Fibroblast of skin of right quadriceps (primary cell): ENCODE measurements at regions not wholly inside any gene's neighbourhood (a gene's known extent, or its start where the extent isn't known, plus 50 kb on each side); places are given as distances from the start of the nearest gene placed in this dataset.

Source experiments
- DNase-seq: peaks from one replicate; pipeline ENCODE4 v3.0.0-alpha.2; 2013

DNA sequence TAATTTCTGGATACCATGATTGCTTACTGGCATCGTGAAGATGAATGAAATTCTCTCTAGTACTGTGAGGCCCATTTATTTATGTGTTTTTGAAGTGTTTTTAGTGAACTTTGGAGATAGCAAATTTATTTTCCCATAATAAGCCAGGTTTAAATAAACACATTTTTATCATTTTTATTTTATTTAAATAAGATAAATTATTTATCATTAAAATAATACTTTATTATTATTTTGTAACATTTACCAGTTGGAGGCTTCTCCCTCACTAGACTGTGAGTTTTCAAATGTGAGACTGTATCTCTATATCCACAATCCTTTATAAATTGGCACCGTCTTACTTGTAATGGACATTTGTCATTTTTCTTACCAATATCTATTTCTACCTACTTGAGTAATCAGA is 351.7 kb downstream of the METTL15 start:
- DNase-seq = no peak

DNA sequence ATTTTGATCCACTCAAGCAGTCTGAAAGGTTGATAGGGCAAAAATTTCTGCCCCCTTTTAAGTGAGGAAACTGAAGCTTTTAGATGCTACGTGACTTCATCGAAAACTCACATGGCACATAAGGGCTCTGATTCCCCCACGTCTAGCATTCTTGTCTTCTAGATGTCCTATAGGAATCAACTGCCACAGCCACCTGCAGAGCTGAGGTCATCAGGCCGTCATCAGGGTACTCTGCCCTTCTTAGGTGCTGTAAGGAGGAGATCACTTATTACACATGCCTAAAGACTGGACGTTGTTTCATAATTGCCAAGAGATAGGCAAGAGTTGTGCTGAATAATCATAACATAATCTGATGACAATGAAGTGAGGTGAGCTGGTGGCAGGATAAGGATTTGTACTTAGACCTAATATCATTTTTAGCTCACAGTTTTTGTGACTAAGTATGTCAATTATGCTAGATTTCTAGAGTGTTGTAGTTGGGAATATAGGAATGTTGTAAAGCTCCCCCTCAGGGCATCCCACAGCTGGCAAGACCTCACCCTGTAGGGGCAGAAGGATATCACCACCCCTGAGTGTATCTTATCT is 349.4 kb downstream of the METTL15 start:
- no peak for DNase-seq

DNA sequence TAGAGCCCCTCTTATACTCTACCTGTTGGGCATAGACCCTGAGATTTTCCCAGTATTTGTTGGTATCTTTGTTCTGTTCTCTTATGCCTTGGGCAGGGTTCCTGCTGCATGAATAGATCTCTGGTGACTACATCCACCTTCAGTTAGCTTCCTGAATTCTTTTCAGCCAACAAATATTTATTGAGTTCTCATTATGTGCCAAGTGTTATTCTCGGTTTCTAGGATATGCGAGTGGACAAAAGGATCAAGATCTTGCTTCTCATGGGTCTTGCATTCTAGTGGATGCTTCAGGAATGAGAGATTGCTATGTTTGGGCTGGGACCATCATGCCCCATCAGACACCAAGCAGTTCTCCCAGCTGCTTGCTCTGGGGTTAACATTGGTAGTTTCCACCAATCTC is 340.0 kb downstream of the METTL15 start:
- peak; percentile 12 for DNase-seq

DNA sequence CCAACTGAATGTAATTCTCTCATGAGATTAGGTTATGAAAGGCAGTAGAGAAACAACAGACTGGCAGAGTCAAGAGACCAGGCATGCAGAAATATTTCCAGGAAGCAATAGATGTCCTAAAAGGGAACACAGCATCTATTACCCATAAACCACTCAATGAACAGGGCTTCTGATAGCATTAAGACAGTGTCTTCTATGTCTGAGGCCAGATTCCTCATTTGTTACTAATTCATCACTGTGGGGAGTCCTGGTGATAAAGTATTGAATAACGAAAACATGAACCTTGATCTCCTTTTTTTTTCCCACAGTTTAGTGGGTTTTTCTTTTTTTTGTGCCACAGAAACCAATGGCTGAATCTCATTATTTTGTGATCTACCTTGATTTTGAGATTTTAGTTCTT is 339.0 kb downstream of the METTL15 start:
- peak; percentile 73 for DNase-seq

DNA sequence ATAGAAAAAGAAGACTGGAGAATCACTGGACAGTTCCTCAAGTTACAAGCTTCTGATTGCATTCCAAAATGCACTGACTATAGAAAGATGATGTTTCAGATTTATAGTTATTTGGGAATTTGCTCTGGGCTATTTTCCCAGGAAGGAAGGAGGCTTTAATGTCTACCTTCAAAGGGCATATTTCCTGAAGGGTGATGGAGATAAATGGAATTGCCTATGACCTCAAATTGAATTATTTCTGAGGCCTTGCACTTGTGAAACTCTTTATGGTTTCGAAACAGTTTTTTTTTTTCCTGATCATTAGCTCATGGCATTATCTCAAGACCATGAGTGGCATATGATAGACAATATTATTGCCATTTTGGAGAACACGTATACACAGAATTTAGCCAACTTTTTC is 333.9 kb downstream of the METTL15 start:
- DNase-seq = peak; percentile 22

DNA sequence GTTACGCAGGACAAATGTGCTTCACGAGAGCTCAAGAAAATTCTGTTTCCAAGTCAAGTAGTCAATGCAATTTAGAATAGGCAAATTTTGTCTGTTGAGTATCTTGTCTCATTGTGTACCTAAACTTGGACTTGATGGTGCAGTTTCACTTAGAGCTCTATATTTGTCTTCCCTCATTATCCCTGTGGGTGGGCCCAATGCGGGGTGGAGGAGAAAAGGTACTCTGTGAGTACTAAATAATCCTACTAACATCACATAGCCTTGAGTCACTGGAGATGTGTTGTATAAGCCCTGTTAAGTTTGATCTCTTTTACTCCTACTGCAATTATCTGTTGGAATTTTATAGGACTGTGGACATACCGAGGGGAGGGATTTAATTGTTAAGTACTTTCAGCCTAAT is 331.2 kb downstream of the METTL15 start:
- DNase-seq = no peak

DNA sequence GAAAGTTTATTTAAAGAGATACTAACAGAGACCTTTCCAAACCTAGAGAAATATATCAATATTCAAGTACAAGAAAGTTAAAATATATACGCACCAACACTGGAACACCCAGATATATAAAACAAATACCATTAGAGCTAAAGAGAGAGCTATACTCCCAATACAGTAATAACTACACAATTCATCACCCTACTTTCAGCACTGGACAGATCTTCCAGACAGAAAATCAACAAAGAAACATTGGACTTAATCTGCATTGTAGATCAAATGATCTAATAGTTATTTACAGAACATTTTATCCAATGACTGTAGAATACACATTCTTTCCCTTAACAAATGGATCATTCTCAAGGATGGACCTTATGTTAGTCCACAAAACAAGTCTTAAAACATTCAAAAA is 311.9 kb downstream of the METTL15 start:
- DNase-seq = no peak

DNA sequence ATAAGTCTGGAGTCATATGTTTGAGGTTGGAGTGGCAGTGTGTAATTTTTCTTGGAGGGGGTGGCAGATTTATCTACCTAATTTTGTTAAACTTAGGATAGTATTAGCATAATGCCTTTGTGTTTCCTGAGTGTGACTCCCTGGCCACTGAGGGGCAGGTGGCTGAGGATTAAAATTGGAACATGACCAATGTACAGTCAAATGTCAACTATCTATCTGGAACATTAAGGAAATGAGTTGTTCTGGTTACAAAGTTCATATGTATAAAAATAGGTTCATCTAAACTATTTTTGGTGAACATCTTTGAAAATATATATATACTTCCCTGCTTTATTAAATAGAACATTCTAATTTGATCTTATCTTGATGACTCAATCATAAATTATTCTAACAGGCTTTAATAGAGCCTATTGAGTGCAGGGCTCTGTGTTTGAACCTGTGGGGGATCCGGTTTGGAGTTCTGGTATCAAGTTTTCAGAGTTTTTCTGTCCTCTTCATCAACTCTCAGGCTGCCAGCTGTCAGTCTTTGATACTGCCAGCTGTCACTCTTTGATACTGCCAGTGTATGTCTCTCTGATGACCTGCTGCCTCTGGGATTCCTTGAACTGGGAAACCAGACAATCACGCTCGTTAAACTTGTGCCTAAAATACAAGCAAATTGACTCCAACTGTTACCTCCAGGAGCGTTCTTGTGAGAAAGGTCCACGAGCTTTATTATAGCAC is 309.6 kb downstream of the METTL15 start:
- no peak for DNase-seq

DNA sequence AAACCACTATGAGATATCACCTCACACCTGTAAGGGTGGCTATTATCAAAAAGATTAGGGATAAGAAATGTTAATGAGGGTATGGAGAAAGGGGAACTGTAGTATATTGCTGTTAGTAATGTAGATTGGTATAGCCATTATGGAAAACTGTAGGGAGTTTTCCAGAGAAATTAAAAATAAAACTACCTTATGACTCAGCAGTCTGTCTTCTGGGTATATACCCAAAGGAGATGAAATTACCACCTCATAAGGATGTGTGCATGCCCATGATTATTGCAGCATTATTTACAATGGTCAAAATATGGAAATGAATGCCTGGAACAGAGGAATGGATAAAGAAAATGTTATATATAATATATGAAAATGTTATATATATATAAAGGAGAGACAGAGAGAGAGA is 303.8 kb downstream of the METTL15 start:
- DNase-seq = no peak

DNA sequence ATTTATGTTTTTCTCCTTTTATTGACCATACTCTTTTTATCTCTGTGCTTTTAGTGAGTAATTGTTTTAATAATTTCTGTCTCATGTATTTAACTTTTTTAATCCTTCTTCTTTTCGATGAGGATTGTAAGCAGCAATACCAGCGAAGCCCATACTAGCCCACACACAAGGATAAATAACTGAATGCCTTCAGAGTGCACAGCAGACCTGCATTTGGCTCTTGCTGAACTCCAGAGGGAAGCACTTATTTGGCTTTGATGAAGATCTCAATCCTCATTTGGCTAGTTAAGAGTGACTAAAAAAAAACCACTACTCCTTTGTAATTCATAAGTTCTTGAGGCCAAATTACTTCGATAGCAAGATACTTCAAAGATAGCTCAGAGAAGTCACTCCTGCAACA is 293.3 kb downstream of the METTL15 start:
- no peak for DNase-seq

DNA sequence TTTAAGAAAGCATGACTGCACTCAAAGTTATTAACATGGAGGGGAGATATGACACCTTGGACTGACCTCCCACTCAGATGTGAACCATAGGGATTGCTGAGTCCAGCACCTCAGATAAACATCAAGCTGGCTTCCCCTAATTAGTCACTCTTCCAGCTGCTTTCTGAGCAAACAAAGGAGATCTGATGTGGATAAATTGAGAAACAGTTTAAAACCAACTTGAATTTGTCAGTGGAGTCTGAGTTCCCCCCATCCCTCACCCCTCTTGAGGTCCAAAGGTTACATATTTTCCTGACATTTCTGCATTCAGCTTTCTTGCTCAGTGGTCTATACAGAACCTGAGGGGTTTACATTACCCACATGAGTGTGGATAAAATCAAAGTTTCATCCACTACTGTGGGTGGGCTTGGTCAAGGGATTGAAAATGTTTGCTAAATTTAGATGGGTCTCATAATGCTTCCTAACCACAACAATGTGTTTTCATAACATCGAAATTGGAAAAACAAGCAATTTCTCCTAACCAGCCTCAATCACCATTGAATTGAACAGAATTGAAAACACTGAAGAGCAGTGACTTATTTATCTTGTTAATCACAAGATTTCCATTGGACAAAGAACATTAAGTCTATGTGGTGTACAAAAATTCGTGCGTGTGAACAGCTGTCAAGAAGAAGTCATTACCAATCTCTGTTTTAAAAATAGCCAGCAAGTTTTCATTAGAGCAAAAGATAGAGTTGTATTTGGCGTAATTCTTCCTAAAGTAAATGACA is 292.3 kb downstream of the METTL15 start:
- peak; percentile 66 for DNase-seq

DNA sequence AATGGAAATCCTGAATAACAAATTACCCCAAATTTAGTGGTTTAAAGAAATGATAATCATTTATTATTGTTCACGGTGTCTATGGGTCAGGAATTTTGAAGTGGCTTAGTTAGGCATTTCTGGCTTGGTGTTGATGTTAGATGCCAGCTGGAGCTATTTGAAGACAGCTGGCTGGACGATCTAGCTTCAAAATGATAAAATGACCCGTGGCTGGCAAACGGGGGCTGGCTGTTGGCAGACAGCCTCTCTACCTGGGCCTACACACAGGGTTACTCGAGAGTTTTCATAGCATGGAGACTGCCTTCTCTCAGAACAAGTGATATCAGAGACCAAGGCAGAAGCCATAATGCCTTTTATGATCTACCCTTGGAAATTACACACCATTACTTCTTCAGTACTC is 285.2 kb downstream of the METTL15 start:
- no peak for DNase-seq

DNA sequence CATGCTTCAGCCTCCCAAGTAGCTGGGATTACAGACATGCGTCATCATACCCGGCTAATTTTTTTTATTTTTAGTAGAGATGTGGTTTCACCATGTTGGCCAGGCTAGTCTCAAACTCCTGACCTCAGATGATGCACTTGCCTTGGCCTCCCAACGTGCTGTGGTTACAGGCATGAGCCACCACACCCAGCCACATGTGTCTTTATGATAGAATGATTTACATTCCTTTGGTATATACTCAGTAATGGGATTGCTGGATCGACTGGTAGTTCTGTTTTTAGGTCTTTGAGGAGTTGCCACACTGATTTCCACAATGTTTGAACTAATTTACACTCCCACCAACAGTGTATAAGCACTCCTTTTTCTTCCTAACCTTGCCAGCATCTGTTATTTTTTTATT is 276.2 kb downstream of the METTL15 start:
- peak; percentile 99 for DNase-seq

DNA sequence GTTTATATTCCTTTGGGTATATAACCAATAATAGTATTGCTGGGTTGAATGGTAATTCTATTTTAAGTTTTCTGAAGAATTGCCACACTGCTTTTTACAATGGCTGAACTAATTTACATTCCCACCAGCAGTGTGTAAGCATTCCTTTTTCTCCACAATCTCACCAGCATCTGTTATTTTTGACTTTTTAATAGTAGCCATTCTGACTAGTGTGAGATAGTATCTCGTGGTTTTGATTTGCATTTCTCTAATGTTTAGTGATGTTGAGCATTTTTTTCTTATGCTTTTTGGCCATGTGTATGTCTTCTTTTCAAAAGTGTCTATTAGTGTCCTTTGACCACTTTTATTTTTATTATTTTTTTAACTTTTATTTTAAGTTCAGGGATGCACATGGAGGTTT is 275.3 kb downstream of the METTL15 start:
- DNase-seq = peak; percentile 87
